BE2C (cell line): ENCODE measurements at regions not wholly inside any gene's neighbourhood (a gene's known extent, or its start where the extent isn't known, plus 50 kb on each side); places are given as distances from the start of the nearest gene placed in this dataset.

Experiments used
- DNase-seq: peaks from one replicate; pipeline ENCODE4 v3.0.0-alpha.2; 2020
- H3K27me3 ChIP-seq: fragments of 250-450 bp; sonication (Bioruptor Pico); 2 replicates; pipeline ENCODE4 v1.5.1; 2020; ENCODE audit warnings: mild to moderate bottlenecking
- H3K36me3 ChIP-seq: fragments of 250-450 bp; sonication (Bioruptor Pico); 2 replicates; pipeline ENCODE4 v1.5.1; 2020; ENCODE audit warnings: mild to moderate bottlenecking
- H3K4me1 ChIP-seq: fragments of 250-450 bp; sonication (Bioruptor Pico); 2 replicates; pipeline ENCODE4 v1.5.1; 2020
- H3K4me3 ChIP-seq: 2 replicates; pipeline ENCODE4 v1.5.1; 2011; ENCODE audit warnings: low read depth, low read length
- H3K9me3 ChIP-seq: fragments of 250-450 bp; sonication (Bioruptor Pico); 2 replicates; pipeline ENCODE4 v1.5.1; 2020
- CTCF ChIP-seq: IDR thresholded peaks from 2 replicates; pipeline ENCODE4 v1.5.1; 2012; ENCODE audit warnings: mild to moderate bottlenecking, low read depth, low read length

GRCh38 chr13:107170270-107170931 is 602.5 kb upstream of the ARGLU1 start:
- H3K27me3 ChIP-seq: no peaks in the 10 kb centered on the region
- no peaks in the 10 kb centered on the region; the same call in 1 of the 2 replicates for H3K4me1 ChIP-seq
- peak overlapping the region; percentile 48 for H3K4me3 ChIP-seq
- peak; percentile 39 for DNase-seq
- no peaks in the 10 kb centered on the region for H3K9me3 ChIP-seq
- no peaks in the 10 kb centered on the region for H3K36me3 ChIP-seq
- no peak for TF ChIP-seq CTCF

- Histone ChIP-seq H3K9me3 (no peaks in the 10 kb centered on the region), H3K4me1 (no peaks in the 10 kb centered on the region), H3K4me3 (no peak overlapping the region), H3K36me3 (no peaks in the 10 kb centered on the region), H3K27me3 (no peaks in the 10 kb centered on the region; the same call in 1 of the 2 replicates)
- no peak for DNase-seq
- no peak for TF ChIP-seq CTCF
Measured at GRCh38 chr13:107157271-107157670, 589.3 kb upstream of the ARGLU1 start.

- Histone ChIP-seq H3K4me1 (no peaks in the 10 kb centered on the region), H3K36me3 (no peaks in the 10 kb centered on the region), H3K27me3 (no peaks in the 10 kb centered on the region; the same call in 1 of the 2 replicates), H3K4me3 (no peak overlapping the region), H3K9me3 (no peaks in the 10 kb centered on the region)
- peak; percentile 30 for TF ChIP-seq CTCF
- DNase-seq: no peak
Measured at GRCh38 chr13:107144432-107144831, 576.5 kb upstream of the ARGLU1 start.

GRCh38 chr13:107141767-107142166 is 573.8 kb upstream of the ARGLU1 start:
- no peaks in the 10 kb centered on the region; the same call in 1 of the 2 replicates for H3K27me3 ChIP-seq
- no peak for DNase-seq
- H3K4me3 ChIP-seq: no peak overlapping the region
- no peak for TF ChIP-seq CTCF
- no peaks in the 10 kb centered on the region for H3K9me3 ChIP-seq
- H3K4me1 ChIP-seq: no peaks in the 10 kb centered on the region
- H3K36me3 ChIP-seq: no peaks in the 10 kb centered on the region

- DNase-seq: no peak
- H3K4me1 ChIP-seq: no peaks in the 10 kb centered on the region
- no peaks in the 10 kb centered on the region for H3K36me3 ChIP-seq
- H3K27me3 ChIP-seq: no peaks in the 10 kb centered on the region
- no peak overlapping the region for H3K4me3 ChIP-seq
- no peak for TF ChIP-seq CTCF
- H3K9me3 ChIP-seq: no peaks in the 10 kb centered on the region
Measured at GRCh38 chr13:107139006-107139405, 571.1 kb upstream of the ARGLU1 start.

GRCh38 chr13:107138486-107138885 is 570.5 kb upstream of the ARGLU1 start:
- H3K27me3 ChIP-seq: no peaks in the 10 kb centered on the region
- no peak overlapping the region for H3K4me3 ChIP-seq
- no peaks in the 10 kb centered on the region for H3K36me3 ChIP-seq
- no peaks in the 10 kb centered on the region for H3K4me1 ChIP-seq
- DNase-seq: peak; percentile 14
- H3K9me3 ChIP-seq: no peaks in the 10 kb centered on the region
- TF ChIP-seq CTCF: peak; percentile 44
